CD14-positive monocyte (primary cell): ENCODE measurements at regions not wholly inside any gene's neighbourhood (a gene's known extent, or its start where the extent isn't known, plus 50 kb on each side); places are given as distances from the start of the nearest gene placed in this dataset.

Source experiments
- DNase-seq, 3 donors: peaks; one replicate each; pipeline ENCODE4 v3.0.0-alpha.2; 2011 to 2022
- H2AFZ ChIP-seq: 2 replicates; pipeline ENCODE4 v1.6.0; 2012; ENCODE audit warnings: mild to moderate bottlenecking, low read depth, low read length, inconsistent platforms; ENCODE audit not compliant: insufficient read depth, poor library complexity, severe bottlenecking
- H3K27ac ChIP-seq, 2 donors: 1 replicate in 1 of 2; 2 replicates in 1 of 2; pipeline ENCODE4 v1.5.1; 2012 to 2013; ENCODE audit warnings: low read length in 2 of 2, control low read depth in 1 of 2, inconsistent platforms in 1 of 2, low read depth in 1 of 2, mild to moderate bottlenecking in 1 of 2
- H3K27me3 ChIP-seq, 2 donors: one replicate each; pipeline versions ENCODE4 v1.6.0 to v1.6.1; 2011 to 2013; ENCODE audit warnings: low read length in 2 of 2; ENCODE audit not compliant: control insufficient read depth in 2 of 2, insufficient read depth in 2 of 2
- H3K36me3 ChIP-seq, 2 donors: replicated peaks in 1 of 2; 1 replicate in 1 of 2; 2 replicates in 1 of 2; pipeline versions ENCODE4 v1.5.1 to v1.6.1; 2012 to 2013; ENCODE audit warnings: low read length in 2 of 2, control low read depth in 1 of 2, inconsistent platforms in 1 of 2, mild to moderate bottlenecking in 1 of 2; ENCODE audit not compliant: insufficient read depth in 2 of 2, control insufficient read depth in 1 of 2
- H3K4me1 ChIP-seq, 2 donors: 1 replicate in 1 of 2; 2 replicates in 1 of 2; pipeline versions ENCODE4 v1.5.1 to v1.6.1; 2012 to 2013; ENCODE audit warnings: low read length in 2 of 2, control low read depth in 1 of 2, inconsistent platforms in 1 of 2, mild to moderate bottlenecking in 1 of 2, moderate library complexity in 1 of 2; ENCODE audit not compliant: insufficient read depth in 2 of 2, control insufficient read depth in 1 of 2
- H3K4me2 ChIP-seq: replicated peaks from 2 replicates; pipeline ENCODE3; 2012; ENCODE audit warnings: low read length, moderate library complexity, mild to moderate bottlenecking; ENCODE audit not compliant: poor library complexity, severe bottlenecking; ENCODE audit errors: extremely low read depth
- H3K4me3 ChIP-seq, 3 experiments: fragments of 200-600 bp in 1 of 3; sonication (generic) in 1 of 3; replicated peaks in 1 of 3; 1 replicate in 2 of 3; 2 replicates in 1 of 3; pipeline ENCODE4 v1.5.1; 2011 to 2013; ENCODE audit warnings: low read length in 3 of 3, mild to moderate bottlenecking in 3 of 3, control low read depth in 2 of 3, low read depth in 2 of 3, inconsistent platforms in 1 of 3, moderate library complexity in 1 of 3
- H3K79me2 ChIP-seq: 2 replicates; pipeline ENCODE4 v1.6.0; 2012; ENCODE audit warnings: mild to moderate bottlenecking, control low read depth, inconsistent platforms, low read length, moderate library complexity; ENCODE audit not compliant: insufficient read depth
- H3K9ac ChIP-seq: 2 replicates; pipeline ENCODE4 v1.6.0; 2017; ENCODE audit warnings: low read length, mild to moderate bottlenecking; ENCODE audit not compliant: insufficient read depth, poor library complexity, severe bottlenecking
- H3K9me3 ChIP-seq, 2 donors: replicated peaks in 1 of 2; 1 replicate in 1 of 2; 2 replicates in 1 of 2; pipeline versions ENCODE4 v1.5.1 to v1.6.1; 2012 to 2013; ENCODE audit warnings: low read length in 2 of 2, control low read depth in 1 of 2; ENCODE audit not compliant: control insufficient read depth in 1 of 2, insufficient read depth in 1 of 2
- H4K20me1 ChIP-seq: 2 replicates; pipeline ENCODE4 v1.6.0; 2012; ENCODE audit warnings: mild to moderate bottlenecking, low read length, control low read depth, moderate library complexity; ENCODE audit not compliant: insufficient read depth
- H3K27ac Mint-ChIP-seq, 7 donors: one replicate each; pipeline ENCODE4 v1.8.0; 2020; ENCODE audit warnings: mild to moderate bottlenecking in 7 of 7, mixed read lengths in 7 of 7, moderate library complexity in 6 of 7, inconsistent platforms in 2 of 7
- H3K27me3 Mint-ChIP-seq, 3 donors: one replicate each; pipeline ENCODE4 v1.8.0; 2021 to 2022; ENCODE audit warnings: low read depth in 3 of 3, mild to moderate bottlenecking in 3 of 3, mixed read lengths in 3 of 3, moderate library complexity in 3 of 3, inconsistent platforms in 1 of 3
- H3K36me3 Mint-ChIP-seq, 2 donors: one replicate each; pipeline ENCODE4 v1.8.0; 2020; ENCODE audit warnings: mixed read lengths in 2 of 2, inconsistent platforms in 1 of 2, mild to moderate bottlenecking in 1 of 2
- H3K4me1 Mint-ChIP-seq: one replicate; pipeline ENCODE4 v1.8.0; 2020; ENCODE audit warnings: mild to moderate bottlenecking, mixed read lengths
- H3K4me3 Mint-ChIP-seq, 2 donors: one replicate each; pipeline ENCODE4 v1.8.0; 2020; ENCODE audit warnings: mild to moderate bottlenecking in 2 of 2, mixed read lengths in 2 of 2, moderate library complexity in 1 of 2
- H3K9me3 Mint-ChIP-seq, 7 donors: one replicate each; pipeline ENCODE4 v1.8.0; 2020 to 2022; ENCODE audit warnings: mixed read lengths in 7 of 7, mild to moderate bottlenecking in 6 of 7, moderate library complexity in 6 of 7, inconsistent platforms in 2 of 7
- CTCF ChIP-seq: fragments of 200-600 bp; IDR thresholded peaks from one replicate; pipeline ENCODE4 v1.8.0; 2022; ENCODE audit warnings: antibody characterized with exemption, mild to moderate bottlenecking
- WGBS: methylation state at CpG from one replicate; pipeline ENCODE4 v1.1.5; 2013; ENCODE audit warnings: missing lambda C conversion rate; ENCODE audit not compliant: insufficient coverage; 5-methylcytosine and 5-hydroxymethylcytosine counted together
- intact Hi-C, 2 donors: fragments of 100-400 bp; cut with micrococcal nuclease; formaldehyde crosslinking; loops; one replicate each; pipeline versions ENCODE4 v1.15.0 to v1.15.1; 2023

DNA sequence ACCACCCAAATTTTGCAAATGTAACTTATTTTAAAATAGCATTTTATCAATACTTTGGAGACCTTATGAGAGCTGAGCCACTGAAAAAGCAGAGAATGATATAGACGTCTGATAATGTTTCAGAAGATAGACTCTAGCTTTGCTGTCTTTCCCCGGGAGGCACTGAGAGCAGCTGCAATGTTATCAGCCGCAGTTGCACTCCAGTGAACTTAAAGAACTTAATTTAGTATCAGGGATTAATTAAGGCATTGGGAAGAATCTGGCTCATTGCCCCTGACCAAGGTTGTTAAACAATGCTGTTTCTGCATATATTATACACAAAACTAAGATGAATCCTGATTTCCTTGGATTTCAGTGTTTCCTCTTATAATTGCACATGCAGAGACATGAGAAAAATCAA lies 75.7 kb upstream of the SGCG start:
- no peak overlapping the region for H3K27ac Mint-ChIP-seq
- no peak for TF ChIP-seq CTCF
- no peak overlapping the region for H3K4me3 Mint-ChIP-seq
- Histone ChIP-seq H3K36me3 (no peaks in the 10 kb centered on the region), H3K9me3 (peaks cover 0 to 18% of the 10 kb centered on the region in 2 donors), H3K79me2 (no peaks in the 10 kb centered on the region), H4K20me1 (no peaks in the 10 kb centered on the region), H3K4me3 (no peak overlapping the region), H3K4me1 (no peaks in the 10 kb centered on the region), H3K9ac (no peak overlapping the region), H3K27me3 (no peaks in the 10 kb centered on the region), H3K4me2 (no peak overlapping the region), H3K27ac (no peak overlapping the region), H2AFZ (no peak overlapping the region)
- H3K4me1 Mint-ChIP-seq = no peaks in the 10 kb centered on the region
- WGBS = 90% methylated on average over 2 of the region's 3 CpGs
- H3K36me3 Mint-ChIP-seq = no peaks in the 10 kb centered on the region
- DNase-seq = no peak
- intact Hi-C loops = no loop called here
- peaks cover 9 to 34% (median 13%) of the 10 kb centered on the region in 7 donors for H3K9me3 Mint-ChIP-seq
- peaks cover 0 to 3% (median 2%) of the 10 kb centered on the region in 3 donors for H3K27me3 Mint-ChIP-seq

DNA sequence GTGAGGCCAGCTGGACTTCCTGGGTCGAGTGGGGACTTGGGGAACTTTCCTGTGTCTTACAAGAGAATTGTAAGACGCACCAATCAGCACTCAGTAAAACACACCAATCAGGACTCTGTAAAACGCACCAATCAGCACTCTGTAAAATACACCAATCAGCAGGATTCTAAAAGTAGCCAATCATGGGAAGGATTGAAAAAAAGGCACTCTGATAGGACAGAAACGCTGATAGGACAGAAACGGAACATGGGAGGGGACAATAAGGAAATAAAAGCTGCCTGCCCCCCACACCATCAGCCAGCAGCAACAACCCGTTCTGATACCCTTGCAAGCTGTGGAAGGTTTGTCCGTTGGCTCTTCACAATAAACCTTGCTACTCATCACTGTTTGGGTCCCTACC lies 73.1 kb upstream of the SGCG start:
- Histone ChIP-seq H4K20me1 (no peaks in the 10 kb centered on the region), H3K36me3 (no peaks in the 10 kb centered on the region), H3K27me3 (no peaks in the 10 kb centered on the region), H3K9ac (no peak overlapping the region), H3K27ac (no peak overlapping the region), H3K4me2 (no peak overlapping the region), H2AFZ (no peak overlapping the region), H3K4me3 (no peak overlapping the region), H3K9me3 (peaks cover 0 to 6% of the 10 kb centered on the region in 2 donors), H3K79me2 (no peaks in the 10 kb centered on the region), H3K4me1 (no peaks in the 10 kb centered on the region)
- H3K36me3 Mint-ChIP-seq = no peaks in the 10 kb centered on the region
- no peak overlapping the region for H3K27ac Mint-ChIP-seq
- TF ChIP-seq CTCF = no peak
- DNase-seq = no peak
- intact Hi-C loops = no loop called here
- no peak overlapping the region for H3K4me3 Mint-ChIP-seq
- H3K27me3 Mint-ChIP-seq = peaks cover 0 to 3% (median 3%) of the 10 kb centered on the region in 3 donors
- WGBS = 100% methylated on average over 1 of the region's 7 CpGs
- H3K9me3 Mint-ChIP-seq = peaks cover 7 to 29% (median 7%) of the 10 kb centered on the region in 7 donors
- H3K4me1 Mint-ChIP-seq = no peaks in the 10 kb centered on the region
